HepG2 (cell line): ENCODE measurements at regions not wholly inside any gene's neighbourhood (a gene's known extent, or its start where the extent isn't known, plus 50 kb on each side); places are given as distances from the start of the nearest gene placed in this dataset.

Experiments used
- ATF3 ChIP-seq: sonication (generic); formaldehyde crosslinking; IDR thresholded peaks from 2 replicates; pipeline ENCODE4 v1.4.0; 2020; ENCODE audit warnings: missing genetic modification reagents
- EP300 ChIP-seq, 3 experiments: sonication (generic) in 1 of 3; formaldehyde crosslinking in 1 of 3; IDR thresholded peaks; 2 replicates each; pipeline versions ENCODE4 v1.5.1 to v1.6.1; 2011 to 2020; ENCODE audit warnings: low read depth in 2 of 3, low read length in 2 of 3, borderline replicate concordance in 1 of 3, improper control_type of control experiment in 1 of 3, mild to moderate bottlenecking in 1 of 3, missing genetic modification reagents in 1 of 3, moderate library complexity in 1 of 3
- GABPA ChIP-seq, 2 experiments: IDR thresholded peaks; 2 replicates each; pipeline ENCODE4 v1.6.1; 2011 to 2016; ENCODE audit warnings: low read depth in 2 of 2, low read length in 1 of 2, missing biosample characterization in 1 of 2, missing genetic modification characterization in 1 of 2
- IRF2 ChIP-seq: IDR thresholded peaks from 2 replicates; pipeline ENCODE4 v1.6.1; 2018; ENCODE audit warnings: missing genetic modification reagents, missing compliant biosample characterization
- KLF13 ChIP-seq: sonication (generic); formaldehyde crosslinking; IDR thresholded peaks from 2 replicates; pipeline ENCODE4 v1.4.0; 2020; ENCODE audit warnings: mild to moderate bottlenecking, missing genetic modification reagents
- MEF2D ChIP-seq: sonication (generic); formaldehyde crosslinking; IDR thresholded peaks from 2 replicates; pipeline ENCODE4 v1.5.1; 2020; ENCODE audit warnings: mild to moderate bottlenecking, missing genetic modification reagents
- NFYB ChIP-seq: sonication (generic); formaldehyde crosslinking; IDR thresholded peaks from 2 replicates; pipeline ENCODE4 v1.4.0; 2020; ENCODE audit warnings: missing genetic modification reagents
- NR0B2 ChIP-seq: sonication (generic); formaldehyde crosslinking; IDR thresholded peaks from 2 replicates; pipeline ENCODE4 v1.4.0; 2020; ENCODE audit warnings: mild to moderate bottlenecking, missing genetic modification reagents
- ZFP91 ChIP-seq: sonication (generic); formaldehyde crosslinking; IDR thresholded peaks from 2 replicates; pipeline ENCODE4 v1.9.0; 2022; ENCODE audit warnings: missing genetic modification reagents, mild to moderate bottlenecking, borderline replicate concordance
- ZNF501 ChIP-seq: sonication (generic); formaldehyde crosslinking; IDR thresholded peaks from 2 replicates; pipeline ENCODE4 v1.5.1; 2020; ENCODE audit warnings: mild to moderate bottlenecking, moderate library complexity, missing genetic modification reagents
- ZNF547 ChIP-seq: sonication (generic); formaldehyde crosslinking; IDR thresholded peaks from 2 replicates; pipeline ENCODE4 v1.5.1; 2020; ENCODE audit warnings: mild to moderate bottlenecking, missing genetic modification reagents
- ZNF574 ChIP-seq: sonication (generic); formaldehyde crosslinking; IDR thresholded peaks from 2 replicates; pipeline ENCODE4 v1.4.0; 2020; ENCODE audit warnings: missing genetic modification reagents

- TF ChIP-seq ZFP91: no peak
- TF ChIP-seq ATF3: no peak
- no peak for TF ChIP-seq KLF13 (CRISPR knock-in tag)
- TF ChIP-seq MEF2D: no peak
- TF ChIP-seq ZNF547 (CRISPR knock-in tag): no peak
- TF ChIP-seq NR0B2: no peak
- TF ChIP-seq NFYB: no peak
- no peak for TF ChIP-seq ZNF574 (CRISPR knock-in tag)
- TF ChIP-seq ZNF501 (CRISPR knock-in tag): no peak
- no peak for TF ChIP-seq GABPA (IDR thresholded peaks at IDR 0.05; ENCODE audit: low read depth, low read length)
- no peak for TF ChIP-seq GABPA (CRISPR knock-in tag; IDR thresholded peaks at IDR 0.05; ENCODE audit: low read depth)
- no peak for TF ChIP-seq EP300 (IDR thresholded peaks at IDR 0.05; ENCODE audit: low read depth in 2 of 2, low read length in 2 of 2)
- TF ChIP-seq EP300 (CRISPR knock-in tag; IDR thresholded peaks at IDR 0.05; ENCODE audit: borderline replicate concordance): no peak
- TF ChIP-seq IRF2 (CRISPR knock-in tag): no peak
These were observed 297.3 kb upstream of the COBL start for GRCh38 chr7:51613911-51614357.
